GM18870 (cell line): ENCODE measurements at regions not wholly inside any gene's neighbourhood (a gene's known extent, or its start where the extent isn't known, plus 50 kb on each side); places are given as distances from the start of the nearest gene placed in this dataset.
"Not testable (repeated sequence)": the region's sequence is repeated elsewhere in the genome, so short reads cannot be mapped to it uniquely, and the experiment has no call there.

ENCODE experiments used
- ATAC-seq: cut with Tn5 transposase; IDR thresholded peaks from one replicate; pipeline ENCODE4 v1.9.1; 2021; ENCODE audit warnings: moderate library complexity; ENCODE audit not compliant: unreplicated experiment

DNA sequence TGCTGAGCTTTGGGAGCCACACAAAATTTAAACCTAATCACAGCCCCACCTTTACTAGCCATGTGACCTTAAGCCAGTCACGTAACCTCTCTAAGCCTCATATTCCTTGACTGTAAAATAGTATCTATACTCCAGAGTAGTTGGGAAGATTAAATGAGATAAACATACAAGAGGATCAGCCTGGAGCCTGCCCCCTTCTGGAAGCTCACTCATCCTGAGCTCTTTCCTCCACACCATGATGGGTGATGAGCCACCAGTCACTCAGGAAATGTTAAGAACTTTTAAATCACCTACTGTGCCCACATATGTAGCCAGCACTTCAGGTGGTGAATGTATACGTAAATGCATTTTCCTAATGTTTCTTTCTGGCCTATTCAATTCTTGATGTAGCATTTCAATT, 195.9 kb upstream of the DDX18 start:
- no peak for ATAC-seq

DNA sequence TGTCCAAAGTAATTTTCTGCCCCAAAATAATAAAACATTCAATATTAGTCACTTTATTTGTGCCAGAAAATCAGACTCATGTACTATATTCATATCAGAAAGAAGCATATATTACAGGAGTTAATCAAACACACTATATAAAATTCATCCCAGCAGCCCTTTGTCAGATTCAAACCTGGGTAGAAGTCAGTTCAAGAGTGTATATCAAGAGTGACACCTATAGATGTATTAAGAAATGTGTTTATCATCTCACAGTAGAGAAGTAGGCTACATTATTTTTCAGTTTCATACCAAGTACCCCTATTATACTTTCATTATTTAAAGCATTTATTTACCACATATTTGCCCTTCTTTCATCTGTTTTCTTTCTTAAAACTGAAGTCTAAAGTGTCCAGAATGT, 193.2 kb upstream of the DDX18 start:
- no peak for ATAC-seq

DNA sequence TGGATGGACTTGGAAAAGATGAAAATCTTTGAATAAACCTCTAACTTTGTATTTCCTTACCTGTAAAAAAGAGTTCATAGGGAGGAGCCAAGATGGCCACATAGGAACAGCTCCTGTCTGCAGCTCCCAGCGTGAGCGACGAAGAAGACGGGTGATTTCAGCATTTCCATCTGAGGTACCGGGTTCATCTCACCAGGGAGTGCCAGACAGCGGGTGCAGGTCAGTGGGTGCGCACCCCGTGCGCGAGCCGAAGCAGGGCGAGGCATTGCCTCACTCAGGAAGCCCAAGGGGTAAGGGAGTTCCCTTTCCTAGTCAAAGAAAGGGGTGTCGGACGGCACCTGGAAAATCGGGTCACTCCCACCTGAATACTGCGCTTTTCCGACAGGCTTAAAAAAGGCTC, 191.3 kb upstream of the DDX18 start:
- not testable (repeated sequence) for ATAC-seq

DNA sequence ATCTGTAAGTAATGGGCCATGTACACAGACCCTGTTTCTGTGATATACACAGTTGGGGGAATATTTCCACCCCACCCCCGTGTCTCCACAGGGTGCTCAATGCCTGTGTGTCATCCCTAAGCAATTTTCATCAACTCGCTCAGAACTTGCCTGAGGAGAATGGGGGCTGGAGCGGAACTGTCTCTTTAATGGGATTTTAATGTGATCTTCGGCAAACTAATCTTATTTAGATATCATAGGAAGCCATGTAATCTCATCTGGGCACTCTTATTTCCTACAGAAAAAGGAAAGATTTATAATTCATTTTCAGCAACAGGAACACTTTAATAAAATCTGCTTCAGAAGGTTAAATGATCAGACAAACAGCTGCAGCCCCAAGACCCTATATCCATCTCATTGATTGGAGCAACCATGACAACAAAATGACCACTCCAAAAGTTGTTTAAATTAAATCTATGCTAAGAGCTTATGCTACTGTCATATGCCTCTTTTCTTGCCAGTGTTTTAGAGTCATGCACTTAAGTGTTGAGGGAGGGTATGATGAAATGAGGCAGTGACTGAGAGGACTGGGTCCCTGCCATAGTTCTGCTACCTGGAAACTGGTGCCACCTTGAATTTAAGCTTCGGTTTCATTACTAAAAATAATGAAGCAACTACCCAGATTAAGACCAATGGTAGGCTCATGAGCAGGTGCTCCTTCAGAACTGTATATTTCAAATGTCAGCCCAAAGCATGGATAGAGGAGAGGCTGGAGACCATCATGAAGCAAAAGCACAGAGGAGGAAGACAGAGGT, 183.1 kb upstream of the DDX18 start:
- no peak for ATAC-seq

DNA sequence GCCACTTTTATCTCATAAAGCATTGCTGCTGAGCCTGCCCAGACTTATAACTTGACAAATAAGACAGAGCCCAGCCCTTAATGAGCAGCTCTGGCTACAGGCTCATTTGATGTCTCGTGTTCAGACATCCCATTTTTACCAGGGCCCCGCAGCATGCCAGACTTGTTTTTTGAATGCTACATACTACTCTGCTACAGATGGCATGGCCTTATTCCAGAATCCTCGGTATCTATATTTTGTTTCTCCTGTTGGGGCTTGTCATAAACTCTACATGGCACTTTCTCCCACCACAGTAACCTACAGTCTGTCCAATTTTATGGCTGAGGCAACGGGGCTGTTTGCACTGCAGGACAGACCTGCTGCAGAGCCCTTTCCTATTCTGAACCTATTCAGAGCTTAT, 179.0 kb upstream of the DDX18 start:
- no peak for ATAC-seq

DNA sequence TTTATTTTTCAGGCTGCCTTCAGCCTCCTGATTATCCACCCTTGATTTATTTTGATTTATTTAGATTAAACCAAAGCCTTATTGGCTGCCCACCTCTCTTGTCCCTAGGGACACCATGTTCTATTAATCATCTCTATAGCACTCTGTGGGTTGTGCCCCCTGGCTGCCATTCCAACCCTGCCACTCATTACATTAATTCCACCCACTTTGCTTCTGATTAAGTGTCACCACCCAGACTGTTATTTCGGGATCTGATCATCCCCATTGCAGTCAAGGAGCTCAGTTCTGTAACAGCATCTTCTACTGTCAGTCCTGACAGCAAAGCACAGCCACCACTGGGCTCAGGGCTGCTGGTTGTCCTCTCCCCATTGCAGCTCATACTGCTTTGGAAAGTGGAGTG, 175.1 kb upstream of the DDX18 start:
- no peak for ATAC-seq

DNA sequence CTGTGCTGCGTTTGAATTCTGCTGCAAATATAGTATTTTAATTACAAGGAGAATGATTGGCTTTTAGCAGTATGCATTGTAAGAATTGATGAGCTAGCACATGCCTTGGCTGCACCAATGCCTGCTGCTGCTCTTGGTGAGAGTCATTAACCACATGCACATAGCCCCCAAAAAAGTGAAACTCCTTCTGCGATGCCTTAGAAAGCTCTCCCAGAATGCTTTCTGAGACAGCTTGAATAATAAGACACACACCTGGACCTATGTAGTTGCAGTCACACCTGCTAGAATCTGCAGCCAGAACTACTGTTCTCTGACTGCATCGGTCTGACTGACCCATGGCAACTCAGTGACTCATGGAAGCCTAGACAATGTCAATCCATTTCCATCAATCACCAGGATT, 170.1 kb upstream of the DDX18 start:
- ATAC-seq, result no peak

DNA sequence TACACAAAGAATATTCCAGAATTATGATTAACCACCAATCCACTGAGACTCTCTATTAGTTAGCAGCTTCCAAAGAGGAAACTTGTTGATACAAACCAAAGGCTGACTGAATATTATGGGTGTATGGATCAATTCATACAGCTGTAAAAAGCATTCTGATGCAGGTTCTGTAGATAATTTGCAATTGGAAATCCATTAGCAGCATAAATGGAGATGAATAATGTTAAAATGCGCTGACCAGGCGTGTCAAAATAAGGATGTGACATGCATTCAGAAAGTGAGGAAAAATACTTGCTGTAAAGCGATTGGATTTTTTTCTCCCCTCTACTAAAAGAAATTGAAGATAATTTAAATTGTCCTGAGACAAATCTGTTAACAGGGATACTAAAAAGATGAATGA, 169.0 kb upstream of the DDX18 start:
- ATAC-seq, result no peak

DNA sequence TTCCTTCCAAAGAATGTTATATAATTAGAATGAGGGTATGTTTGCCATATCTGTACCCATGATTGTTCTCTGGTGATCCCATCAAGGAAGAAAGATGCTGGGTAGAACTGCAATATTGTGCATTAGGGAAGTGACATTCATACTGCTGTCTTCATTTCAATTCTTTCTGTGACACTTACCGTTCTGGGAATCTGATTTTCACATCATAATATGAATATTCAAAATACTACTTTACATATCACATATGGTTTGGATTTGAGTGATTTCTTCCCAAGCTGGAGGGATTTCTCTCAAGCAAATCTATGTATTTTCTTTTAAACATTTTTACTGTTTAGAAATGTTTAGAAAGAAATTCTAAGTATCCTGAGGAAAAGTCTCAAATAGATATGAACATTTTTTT, 168.4 kb upstream of the DDX18 start:
- no peak for ATAC-seq

DNA sequence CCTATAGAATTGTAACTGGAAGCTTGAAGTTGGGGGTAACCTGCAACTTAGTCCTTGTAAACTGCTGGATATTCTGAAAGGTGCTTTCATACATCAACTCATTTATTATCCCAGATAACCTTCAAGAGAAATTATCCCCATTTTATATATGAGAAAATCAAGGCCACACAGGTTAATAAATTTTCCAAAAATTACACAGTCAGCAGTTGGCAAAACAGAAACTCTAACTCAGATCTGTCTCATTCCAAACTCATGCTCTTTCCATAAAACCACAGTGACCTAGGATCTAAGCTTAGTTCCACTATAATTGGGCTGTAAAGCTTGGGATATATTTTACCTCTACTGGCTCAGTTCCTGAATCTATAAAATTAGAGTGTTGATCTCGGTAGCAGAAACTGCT, 167.6 kb upstream of the DDX18 start:
- no peak for ATAC-seq

DNA sequence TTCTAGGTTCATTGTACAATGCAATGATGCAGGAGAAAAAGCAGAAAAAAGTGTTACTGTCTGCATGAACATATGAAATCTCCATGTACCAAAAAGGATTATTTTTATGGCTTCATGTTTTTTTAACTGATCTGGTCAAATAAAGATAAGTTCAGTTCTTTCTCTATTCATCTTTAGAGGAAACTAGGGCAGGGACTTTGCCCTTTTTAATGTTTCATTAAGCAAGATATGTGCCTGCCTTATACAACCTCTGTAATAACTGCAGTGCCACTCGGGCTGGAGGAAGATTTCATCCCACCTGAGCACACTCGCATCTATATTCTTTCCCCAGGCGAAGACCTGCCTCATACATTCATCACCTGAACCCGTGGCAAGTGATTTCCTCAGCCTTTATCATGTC, 157.9 kb upstream of the DDX18 start:
- ATAC-seq, result no peak

DNA sequence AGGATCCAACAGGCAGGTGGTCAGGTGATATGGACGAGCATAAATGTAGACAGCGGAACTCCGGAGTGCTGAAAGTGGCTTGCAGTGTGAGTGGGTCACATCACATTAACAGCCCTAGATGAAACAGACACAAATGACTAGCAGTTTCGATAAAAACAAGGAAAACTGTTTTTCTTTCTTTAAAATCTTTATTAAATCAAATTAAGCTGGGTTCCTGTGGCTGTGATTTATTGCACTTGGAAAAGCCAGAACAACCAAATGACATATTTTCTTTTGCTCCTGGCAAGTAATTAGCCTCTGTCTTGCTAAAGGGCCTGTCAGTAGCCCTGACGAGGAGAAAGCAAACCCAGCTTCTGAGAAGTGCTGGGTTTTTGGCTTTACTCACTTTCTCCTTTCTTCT, 152.9 kb upstream of the DDX18 start:
- ATAC-seq, result no peak

DNA sequence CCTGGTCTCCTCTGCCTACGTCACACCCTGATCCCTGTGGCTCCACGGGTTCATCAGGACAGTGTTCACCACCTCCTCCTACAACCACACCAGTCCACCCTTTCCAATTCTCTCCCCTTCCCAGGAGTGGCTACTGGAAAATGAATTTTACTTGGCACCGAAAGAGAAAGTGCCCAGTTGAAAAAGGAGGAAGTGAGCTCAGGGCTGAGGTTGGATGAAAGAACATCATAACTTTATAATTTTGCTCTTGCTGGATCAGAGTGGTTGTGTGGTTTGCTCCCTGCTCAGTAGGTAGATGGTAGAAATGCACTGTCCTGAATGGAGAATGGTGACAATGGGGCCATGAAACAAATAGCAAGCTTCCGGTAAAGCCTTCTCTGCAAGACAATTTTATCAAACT, 140.3 kb upstream of the DDX18 start:
- no peak for ATAC-seq

DNA sequence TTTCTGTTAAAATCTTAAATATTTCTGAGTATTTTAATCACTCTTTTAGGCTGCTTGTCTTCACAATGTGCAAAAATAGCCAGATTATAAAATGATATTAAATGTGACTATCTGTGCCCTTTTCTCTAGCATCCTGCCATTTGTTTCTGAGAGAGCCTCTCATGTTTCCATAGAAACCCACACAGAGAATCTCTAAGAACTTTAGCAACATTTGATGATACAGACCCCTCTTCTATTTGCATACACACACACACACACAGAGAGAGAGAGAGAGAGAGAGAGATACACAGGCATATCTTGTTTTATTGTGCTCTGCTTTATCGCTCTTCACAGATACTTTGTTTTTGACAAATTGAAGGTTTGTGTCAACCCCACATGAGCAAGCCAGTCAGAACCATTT, 134.5 kb upstream of the DDX18 start:
- no peak for ATAC-seq

DNA sequence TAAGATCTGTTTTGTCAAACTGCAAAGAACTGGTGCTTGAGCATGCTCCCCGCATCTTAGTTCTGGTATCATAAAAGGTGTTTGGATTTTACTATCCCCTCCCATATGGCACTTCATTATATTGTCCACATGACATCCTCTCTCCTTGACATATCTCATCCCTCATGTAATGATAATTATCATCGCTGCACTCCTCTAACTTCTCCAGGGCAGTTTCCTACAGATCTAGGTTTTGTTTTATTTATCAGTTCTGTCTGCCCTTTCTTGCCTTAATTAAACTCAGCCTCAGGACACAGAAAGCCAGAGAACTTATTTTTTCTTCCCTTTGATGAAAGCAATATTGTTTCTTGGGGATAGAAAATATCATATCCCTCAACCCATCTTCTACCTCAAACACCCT, 129.6 kb upstream of the DDX18 start:
- ATAC-seq, result no peak

DNA sequence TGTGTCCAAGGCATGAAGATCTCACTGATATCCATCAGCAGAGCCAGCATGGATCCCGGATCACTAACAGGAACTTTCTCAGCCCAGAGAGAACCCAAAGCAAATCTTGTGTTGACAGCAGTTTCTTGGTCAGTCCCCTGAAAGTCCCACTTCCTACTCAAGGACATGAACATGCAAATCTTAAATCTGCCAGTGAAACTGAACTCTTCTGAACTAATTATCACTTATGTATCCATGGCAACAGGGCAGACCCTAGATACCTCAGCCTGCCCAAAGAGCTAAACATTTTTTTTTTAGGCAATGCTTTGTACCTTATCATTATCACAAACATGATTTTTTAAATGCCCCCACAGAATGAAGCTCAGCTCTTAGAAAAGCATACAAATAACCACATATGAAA, 127.8 kb upstream of the DDX18 start:
- ATAC-seq, result peak; percentile 99

DNA sequence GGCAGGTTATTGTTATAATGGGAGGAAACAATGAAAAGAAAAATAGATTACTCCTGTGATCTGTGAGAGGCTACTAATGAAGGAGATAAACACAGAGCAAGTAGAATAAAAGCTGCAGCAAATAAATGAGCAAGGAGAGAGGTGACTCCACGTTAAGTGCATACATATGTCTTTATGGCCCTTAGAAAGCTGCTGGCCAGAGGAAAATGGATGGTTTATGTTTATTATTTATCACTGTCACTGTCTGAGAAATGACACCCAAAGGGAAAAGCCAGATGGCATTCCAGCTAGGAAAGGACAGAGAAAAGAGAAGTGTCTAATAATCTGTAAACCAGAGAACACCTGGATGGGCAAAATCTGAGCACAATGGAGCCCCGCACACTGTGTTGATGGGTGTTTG, 122.9 kb upstream of the DDX18 start:
- no peak for ATAC-seq

DNA sequence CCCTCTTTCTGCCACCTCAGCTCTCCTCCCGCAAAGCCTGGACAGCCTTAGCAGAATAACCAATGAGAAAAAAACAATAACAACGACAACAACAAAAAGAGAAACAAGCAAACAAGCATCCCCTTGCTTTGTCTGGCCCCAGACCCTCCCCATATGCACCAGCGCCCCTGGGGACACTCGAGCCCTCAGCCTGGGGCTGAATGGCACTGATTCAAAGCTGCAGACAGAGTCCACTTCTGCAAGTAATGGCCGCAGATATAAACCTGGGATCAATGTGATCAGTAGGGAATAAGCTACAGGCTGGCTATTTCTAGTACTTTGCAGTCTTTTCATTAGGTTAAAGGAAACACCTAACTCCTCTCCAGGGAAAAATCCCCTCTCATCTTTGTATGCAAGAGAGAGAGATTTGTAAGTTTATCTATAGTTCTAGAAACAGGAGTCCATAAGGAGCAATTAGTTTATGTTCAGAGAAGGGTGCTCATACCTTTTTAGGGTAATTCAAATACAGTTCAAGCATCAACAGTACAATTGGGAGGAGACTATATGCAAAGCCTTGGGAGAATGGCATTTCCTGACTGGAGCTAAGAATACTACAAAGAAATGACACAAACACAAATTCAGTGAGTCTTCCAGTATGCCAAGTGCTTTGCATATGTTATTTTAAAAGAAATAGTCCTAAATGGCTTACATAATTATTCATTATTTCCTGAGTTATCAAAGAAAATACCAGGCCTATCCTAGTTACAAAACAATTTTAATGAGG, 122.3 kb upstream of the DDX18 start:
- no peak for ATAC-seq

DNA sequence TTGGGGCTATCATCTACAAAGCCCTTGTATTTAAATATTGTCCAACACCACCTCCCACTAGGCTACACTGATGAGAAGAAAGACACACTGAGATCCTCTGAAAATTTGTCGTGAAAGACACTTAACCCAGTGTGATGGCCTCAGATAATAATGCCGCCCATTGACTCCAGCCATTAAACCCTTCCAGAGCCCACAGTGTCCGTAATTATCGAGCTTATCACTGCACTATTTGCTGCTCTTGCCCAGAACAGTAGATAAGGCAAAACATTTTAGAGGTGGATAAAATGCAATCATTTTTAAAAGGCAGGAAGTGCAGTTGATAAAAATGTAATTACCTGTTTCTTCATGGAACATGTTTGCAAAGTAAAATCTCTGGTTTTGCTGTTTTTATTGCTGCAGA, 121.3 kb upstream of the DDX18 start:
- ATAC-seq, result no peak

DNA sequence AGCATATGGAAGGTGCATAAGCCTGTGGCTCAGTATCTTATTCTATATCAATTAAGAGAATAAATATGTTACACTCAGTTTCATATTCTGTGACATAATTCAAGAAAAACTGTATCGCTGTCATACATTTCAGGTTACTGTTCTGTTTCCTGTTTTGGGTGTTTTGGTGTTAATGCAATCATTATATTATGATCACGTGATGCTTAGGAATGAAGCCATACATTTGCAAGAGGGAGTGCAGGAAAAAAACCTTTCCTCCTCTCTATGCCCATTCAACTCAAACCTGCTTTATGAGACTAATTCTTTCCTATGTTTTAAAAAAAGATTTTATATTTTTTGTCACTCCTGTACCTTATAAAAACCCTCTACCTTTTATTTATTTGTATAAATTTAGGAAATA, 120.8 kb upstream of the DDX18 start:
- ATAC-seq, result no peak

DNA sequence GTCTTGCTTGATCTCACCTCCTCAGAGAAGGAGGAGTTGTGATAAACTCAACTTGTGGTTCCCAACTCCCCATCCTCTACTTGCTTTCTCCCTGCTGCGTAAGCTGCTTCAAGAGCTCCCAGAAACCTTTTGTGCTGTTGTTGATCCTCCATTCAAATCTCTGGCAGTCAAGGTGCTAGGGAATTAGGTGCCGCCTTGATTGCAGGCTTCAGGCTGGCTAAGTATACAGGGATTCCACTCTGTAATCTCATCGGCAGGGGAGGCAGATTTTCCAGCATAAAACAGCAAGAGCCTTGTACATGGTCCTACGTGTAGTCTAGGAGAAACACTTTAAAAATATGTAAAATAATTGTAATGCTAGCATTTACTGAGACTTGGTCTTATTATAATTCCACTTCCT, 116.2 kb upstream of the DDX18 start:
- no peak for ATAC-seq

DNA sequence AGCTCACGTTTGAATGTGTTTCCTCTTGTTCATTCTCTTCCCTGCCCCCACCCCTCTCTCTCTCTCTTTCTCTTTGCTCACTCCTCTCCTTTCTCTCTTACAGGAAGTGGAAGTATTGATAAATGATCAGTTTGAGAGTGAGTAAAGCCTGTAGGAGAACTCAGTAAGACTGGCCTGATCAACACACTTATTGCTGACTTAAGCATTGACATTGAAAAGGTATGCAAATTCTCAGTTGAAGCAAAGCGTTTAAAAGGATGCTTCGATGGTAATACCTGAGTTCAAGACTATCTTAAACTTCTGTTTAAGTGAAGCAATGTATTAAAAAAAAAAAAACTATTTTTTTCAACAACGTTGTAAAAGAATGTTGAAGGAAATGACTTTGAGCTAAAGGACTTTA, 115.7 kb upstream of the DDX18 start:
- no peak for ATAC-seq

DNA sequence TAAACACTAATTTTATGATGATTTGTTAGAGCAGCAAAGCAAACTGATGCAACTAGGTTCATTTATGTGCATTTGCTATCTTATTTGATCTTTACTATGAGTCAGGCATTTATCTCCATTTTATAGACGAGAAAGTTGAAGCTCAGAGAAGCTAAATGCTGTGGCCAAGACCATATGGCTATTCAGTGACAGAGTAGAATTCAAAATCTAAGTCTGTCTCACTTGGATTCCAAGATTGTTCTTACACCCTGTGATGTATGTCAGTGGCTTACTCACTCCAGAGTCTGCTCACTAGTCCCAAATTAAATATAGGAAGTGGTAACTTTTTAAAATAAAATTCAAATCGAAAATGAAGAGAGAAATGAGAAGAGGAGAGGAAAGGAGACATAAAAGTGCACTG, 114.0 kb upstream of the DDX18 start:
- ATAC-seq, result no peak
